ENCODE measurements at regions not wholly inside any gene's neighbourhood (a gene's known extent, or its start where the extent isn't known, plus 50 kb on each side); places are given as distances from the start of the nearest gene placed in this dataset.

GRCh38 chr6:14910692-14911547 lies 334.9 kb upstream of the JARID2 start (continued):
- TF ChIP-seq RELA (IDR thresholded peaks at IDR 0.05; ENCODE audit: borderline replicate concordance, partially characterized antibody) (no peak), SRF (IDR thresholded peaks at IDR 0.05; ENCODE audit: low read depth in 2 of 2, low read length in 2 of 2) (peak in 1 of 2 experiments; percentile 39; a peak in 1 of 4 replicates), JUNB (IDR thresholded peaks at IDR 0.05) (peak; percentile 48), PBX3 (IDR thresholded peaks at IDR 0.05; ENCODE audit: insufficient replicate concordance, low read depth, low read length) (peak; percentile 90), SMARCA5 (IDR thresholded peaks at IDR 0.05) (no peak; the same call in 1 of the 2 replicates), ASH2L (IDR thresholded peaks at IDR 0.05; ENCODE audit: borderline replicate concordance, low read depth) (peak; percentile 94; the same call in 1 of the 2 replicates), ATF2 (IDR thresholded peaks at IDR 0.05; ENCODE audit: low read length) (peak; percentile 94), BHLHE40 (IDR thresholded peaks at IDR 0.05; ENCODE audit: borderline replicate concordance in 1 of 2, low read depth in 2 of 2, low read length in 1 of 2) (0 out of 4 replicates have a peak, but pooled peaks of 1 of the 2 experiments have one; percentile 28), POLR2AphosphoS5 (IDR thresholded peaks at IDR 0.05; ENCODE audit: low read length) (peak; percentile 32; the same call in 1 of the 2 replicates), MTA2 (IDR thresholded peaks at IDR 0.05; ENCODE audit: low read depth) (peak; percentile 70), RAD21 (IDR thresholded peaks at IDR 0.05; ENCODE audit: insufficient read depth, low read depth, low read length) (peak; percentile 41; the same call in 1 of the 2 replicates), RUNX3 (IDR thresholded peaks at IDR 0.05; ENCODE audit: low read length) (peak; percentile 98), BCL11A (IDR thresholded peaks at IDR 0.05; ENCODE audit: low read depth, low read length) (peak; percentile 90), FOXM1 (IDR thresholded peaks at IDR 0.05; ENCODE audit: low read depth, low read length) (peak; percentile 96), SKIL (IDR thresholded peaks at IDR 0.05; ENCODE audit: low read depth, poor library complexity, severe bottlenecking) (no peak), EED (IDR thresholded peaks at IDR 0.05; ENCODE audit: low read depth) (peak; percentile 100), LARP7 (IDR thresholded peaks at IDR 0.05) (no peak), BCLAF1 (IDR thresholded peaks at IDR 0.05) (no peak), KDM1A (IDR thresholded peaks at IDR 0.05; ENCODE audit: borderline replicate concordance) (no peak), EP300 (IDR thresholded peaks at IDR 0.05; ENCODE audit: borderline replicate concordance in 1 of 2, control insufficient read depth in 1 of 2, low read depth in 2 of 2, low read length in 2 of 2) (peak; percentile 28 to 94; a peak in 2 of 4 replicates), GABPA (IDR thresholded peaks at IDR 0.05; ENCODE audit: low read depth) (0 out of 2 replicates have a peak, but pooled peaks have one; percentile 62), SP1 (IDR thresholded peaks at IDR 0.05; ENCODE audit: low read depth, low read length) (peak; percentile 63), TAF1 (IDR thresholded peaks at IDR 0.05; ENCODE audit: borderline replicate concordance, low read depth, low read length) (peak; percentile 65; the same call in 1 of the 2 replicates)

All from GM12878 (cell line).